Loucy (cell line): ENCODE measurements at regions not wholly inside any gene's neighbourhood (a gene's known extent, or its start where the extent isn't known, plus 50 kb on each side); places are given as distances from the start of the nearest gene placed in this dataset.

ENCODE experiments used
- H2AFZ ChIP-seq: fragments of 200-600 bp; sonication (generic); 2 replicates; pipeline ENCODE4 v1.6.0; 2016; ENCODE audit warnings: antibody characterized with exemption, mild to moderate bottlenecking, low read length, moderate library complexity
- H3F3A ChIP-seq: fragments of 200-600 bp; 2 replicates; pipeline ENCODE4 v1.6.0; 2016; ENCODE audit warnings: antibody characterized with exemption, low read depth, mild to moderate bottlenecking
- H3K27me3 ChIP-seq: fragments of 200-600 bp; sonication (generic); 2 replicates; pipeline ENCODE4 v1.6.1; 2014; ENCODE audit warnings: low read length, mild to moderate bottlenecking; ENCODE audit not compliant: insufficient read depth, poor library complexity, severe bottlenecking
- H3K36me3 ChIP-seq: fragments of 200-600 bp; sonication (generic); 2 replicates; pipeline ENCODE4 v1.6.1; 2016; ENCODE audit warnings: low read length; ENCODE audit not compliant: insufficient read depth
- H3K4me1 ChIP-seq: fragments of 200-600 bp; sonication (generic); 2 replicates; pipeline ENCODE4 v1.5.1; 2014; ENCODE audit warnings: low read length, mild to moderate bottlenecking; ENCODE audit not compliant: insufficient read depth, poor library complexity, severe bottlenecking
- H3K4me2 ChIP-seq: fragments of 200-600 bp; sonication (generic); 2 replicates; pipeline ENCODE4 v1.6.0; 2014; ENCODE audit warnings: antibody characterized with exemption, low read length, low read depth, mild to moderate bottlenecking; ENCODE audit not compliant: poor library complexity, severe bottlenecking
- H3K4me3 ChIP-seq: fragments of 200-600 bp; sonication (generic); 2 replicates; pipeline ENCODE4 v1.5.1; 2014; ENCODE audit warnings: low read length, mild to moderate bottlenecking, mixed read lengths; ENCODE audit not compliant: poor library complexity, severe bottlenecking
- H3K79me2 ChIP-seq: fragments of 200-600 bp; sonication (generic); 2 replicates; pipeline ENCODE4 v1.6.1; 2014; ENCODE audit warnings: low read length; ENCODE audit not compliant: insufficient read depth
- H3K9ac ChIP-seq: fragments of 200-600 bp; sonication (generic); 2 replicates; pipeline ENCODE4 v1.6.0; 2014; ENCODE audit warnings: mild to moderate bottlenecking, low read depth, low read length, moderate library complexity; ENCODE audit not compliant: poor library complexity, severe bottlenecking
- H3K9me2 ChIP-seq: fragments of 200-600 bp; sonication (generic); replicated peaks from 2 replicates; pipeline ENCODE4 v1.6.1; 2016; ENCODE audit warnings: low read depth, low read length, mixed read lengths
- H3K9me3 ChIP-seq: fragments of 200-600 bp; sonication (generic); 2 replicates; pipeline ENCODE4 v1.6.1; 2014; ENCODE audit warnings: mild to moderate bottlenecking, antibody characterized with exemption, low read length, low read depth; ENCODE audit not compliant: insufficient read depth
- H4K20me1 ChIP-seq: fragments of 200-600 bp; sonication (generic); 2 replicates; pipeline ENCODE4 v1.6.0; 2014; ENCODE audit warnings: antibody characterized with exemption, low read length, mild to moderate bottlenecking; ENCODE audit not compliant: insufficient read depth, poor library complexity, severe bottlenecking
- CTCF ChIP-seq: fragments of 200-600 bp; sonication (generic); conservative IDR thresholded peaks from 2 replicates; pipeline ENCODE4 v1.5.1; 2014; ENCODE audit warnings: mild to moderate bottlenecking, antibody characterized with exemption, low read length
- EZH2phosphoT487 ChIP-seq: fragments of 200-600 bp; IDR thresholded peaks from 2 replicates; pipeline ENCODE4 v1.6.1; 2018; ENCODE audit warnings: antibody characterized with exemption, mild to moderate bottlenecking, moderate library complexity, borderline replicate concordance

- Histone ChIP-seq H3K27me3 (no peaks in the 10 kb centered on the region), H3K79me2 (no peaks in the 10 kb centered on the region), H3K4me2 (no peak overlapping the region), H3K9me2 (no peaks in the 10 kb centered on the region), H3K4me3 (no peak overlapping the region), H3K36me3 (no peaks in the 10 kb centered on the region), H4K20me1 (no peaks in the 10 kb centered on the region), H3F3A (no peaks in the 10 kb centered on the region), H3K4me1 (no peaks in the 10 kb centered on the region), H2AFZ (no peak overlapping the region), H3K9ac (no peak overlapping the region), H3K9me3 (no peaks in the 10 kb centered on the region)
- TF ChIP-seq EZH2phosphoT487 = no peak
- no peak for TF ChIP-seq CTCF
These were observed 242.4 kb upstream of the GLI3 start for GRCh38 chr7:42479452-42479815.

- Histone ChIP-seq H3K9me3 (no peaks in the 10 kb centered on the region), H3K27me3 (no peaks in the 10 kb centered on the region), H3K36me3 (no peaks in the 10 kb centered on the region), H3K4me3 (no peak overlapping the region), H3K79me2 (no peaks in the 10 kb centered on the region), H3K9ac (no peak overlapping the region), H3K4me2 (no peak overlapping the region), H4K20me1 (no peaks in the 10 kb centered on the region), H3K4me1 (no peaks in the 10 kb centered on the region), H3F3A (no peaks in the 10 kb centered on the region), H3K9me2 (no peaks in the 10 kb centered on the region), H2AFZ (no peak overlapping the region)
- no peak for TF ChIP-seq EZH2phosphoT487
- no peak for TF ChIP-seq CTCF
These were observed 241.7 kb upstream of the GLI3 start for GRCh38 chr7:42478717-42479116.

GRCh38 chr7:42476255-42476654 is 239.2 kb upstream of the GLI3 start:
- Histone ChIP-seq H3K9ac (no peak overlapping the region), H3K4me3 (no peak overlapping the region), H3F3A (no peaks in the 10 kb centered on the region), H2AFZ (no peak overlapping the region), H3K27me3 (no peaks in the 10 kb centered on the region), H4K20me1 (no peaks in the 10 kb centered on the region), H3K79me2 (no peaks in the 10 kb centered on the region), H3K9me2 (no peaks in the 10 kb centered on the region), H3K9me3 (no peaks in the 10 kb centered on the region), H3K4me2 (no peak overlapping the region), H3K36me3 (no peaks in the 10 kb centered on the region), H3K4me1 (no peaks in the 10 kb centered on the region)
- TF ChIP-seq CTCF (no peak), EZH2phosphoT487 (no peak)
